ENCODE measurements at regions not wholly inside any gene's neighbourhood (a gene's known extent, or its start where the extent isn't known, plus 50 kb on each side); places are given as distances from the start of the nearest gene placed in this dataset.
"Not testable (repeated sequence)": the region's sequence is repeated elsewhere in the genome, so short reads cannot be mapped to it uniquely, and the experiment has no call there.

GRCh38 chr9:18275313-18275990 is 198.5 kb upstream of the ADAMTSL1 start:
- H3K36me3 ChIP-seq (ENCODE audit: control insufficient read depth in 2 of 2, insufficient read depth in 2 of 2, low read length in 1 of 2): no peaks in the 10 kb centered on the region
- no peak overlapping the region for H3K27ac ChIP-seq (ENCODE audit: low read depth in 2 of 2, low read length in 1 of 2)
- H3K4me1 ChIP-seq (ENCODE audit: control insufficient read depth in 2 of 2, insufficient read depth in 2 of 2, low read length in 1 of 2): no peaks in the 10 kb centered on the region
- 43 to 64% methylated on average over 3 of the region's 3 CpGs for WGBS, 2 donors
- no peaks in the 10 kb centered on the region for H3K9me3 ChIP-seq (ENCODE audit: control insufficient read depth in 2 of 2, insufficient read depth in 1 of 2, low read depth in 1 of 2, low read length in 1 of 2)
- no peaks in the 10 kb centered on the region for H3K27me3 ChIP-seq (ENCODE audit: control insufficient read depth in 1 of 2, insufficient read depth in 2 of 2, low read length in 2 of 2)
- H3K4me3 ChIP-seq (ENCODE audit: low read depth in 1 of 2, low read length in 2 of 2): no peak overlapping the region

GRCh38 chr9:18281291-18281690 is 192.7 kb upstream of the ADAMTSL1 start:
- no peaks in the 10 kb centered on the region for H3K9me3 ChIP-seq (ENCODE audit: control insufficient read depth in 2 of 2, insufficient read depth in 1 of 2, low read depth in 1 of 2, low read length in 1 of 2)
- no peaks in the 10 kb centered on the region for H3K27me3 ChIP-seq (ENCODE audit: control insufficient read depth in 1 of 2, insufficient read depth in 2 of 2, low read length in 2 of 2)
- no peaks in the 10 kb centered on the region for H3K36me3 ChIP-seq (ENCODE audit: control insufficient read depth in 2 of 2, insufficient read depth in 2 of 2, low read length in 1 of 2)
- no peak overlapping the region for H3K27ac ChIP-seq (ENCODE audit: low read depth in 2 of 2, low read length in 1 of 2)
- H3K4me3 ChIP-seq (ENCODE audit: low read depth in 1 of 2, low read length in 2 of 2): no peak overlapping the region
- 91 to 92% methylated on average over 8 of the region's 8 CpGs for WGBS, 2 donors
- no peaks in the 10 kb centered on the region for H3K4me1 ChIP-seq (ENCODE audit: control insufficient read depth in 2 of 2, insufficient read depth in 2 of 2, low read length in 1 of 2)

- no peaks in the 10 kb centered on the region for H3K36me3 ChIP-seq (ENCODE audit: control insufficient read depth in 2 of 2, insufficient read depth in 2 of 2, low read length in 1 of 2)
- H3K27me3 ChIP-seq (ENCODE audit: control insufficient read depth in 1 of 2, insufficient read depth in 2 of 2, low read length in 2 of 2): no peaks in the 10 kb centered on the region
- no peak overlapping the region for H3K27ac ChIP-seq (ENCODE audit: low read depth in 2 of 2, low read length in 1 of 2)
- no peaks in the 10 kb centered on the region for H3K4me1 ChIP-seq (ENCODE audit: control insufficient read depth in 2 of 2, insufficient read depth in 2 of 2, low read length in 1 of 2)
- WGBS, 2 donors: 33 to 46% methylated on average over 1 of the region's 1 CpG
- H3K9me3 ChIP-seq (ENCODE audit: control insufficient read depth in 2 of 2, insufficient read depth in 1 of 2, low read depth in 1 of 2, low read length in 1 of 2): no peaks in the 10 kb centered on the region
- H3K4me3 ChIP-seq (ENCODE audit: low read depth in 1 of 2, low read length in 2 of 2): no peak overlapping the region
These were observed 179.7 kb upstream of the ADAMTSL1 start for GRCh38 chr9:18294229-18294628.

GRCh38 chr9:18296702-18297055 is 177.3 kb upstream of the ADAMTSL1 start:
- Histone ChIP-seq H3K27me3 (ENCODE audit: control insufficient read depth in 1 of 2, insufficient read depth in 2 of 2, low read length in 2 of 2) (no peaks in the 10 kb centered on the region), H3K36me3 (ENCODE audit: control insufficient read depth in 2 of 2, insufficient read depth in 2 of 2, low read length in 1 of 2) (no peaks in the 10 kb centered on the region), H3K27ac (ENCODE audit: low read depth in 2 of 2, low read length in 1 of 2) (no peak overlapping the region), H3K4me3 (ENCODE audit: low read depth in 1 of 2, low read length in 2 of 2) (no peak overlapping the region), H3K9me3 (ENCODE audit: control insufficient read depth in 2 of 2, insufficient read depth in 1 of 2, low read depth in 1 of 2, low read length in 1 of 2) (no peaks in the 10 kb centered on the region), H3K4me1 (ENCODE audit: control insufficient read depth in 2 of 2, insufficient read depth in 2 of 2, low read length in 1 of 2) (no peaks in the 10 kb centered on the region)
- WGBS, 2 donors: 79% methylated on average over 1 of the region's 1 CpG

GRCh38 chr9:18297056-18297841 is 176.7 kb upstream of the ADAMTSL1 start:
- H3K36me3 ChIP-seq (ENCODE audit: control insufficient read depth in 2 of 2, insufficient read depth in 2 of 2, low read length in 1 of 2): no peaks in the 10 kb centered on the region
- no peaks in the 10 kb centered on the region for H3K4me1 ChIP-seq (ENCODE audit: control insufficient read depth in 2 of 2, insufficient read depth in 2 of 2, low read length in 1 of 2)
- H3K27ac ChIP-seq (ENCODE audit: low read depth in 2 of 2, low read length in 1 of 2): no peak overlapping the region
- 25 to 39% methylated on average over 9 of the region's 9 CpGs for WGBS, 2 donors
- H3K4me3 ChIP-seq (ENCODE audit: low read depth in 1 of 2, low read length in 2 of 2): no peak overlapping the region
- H3K27me3 ChIP-seq (ENCODE audit: control insufficient read depth in 1 of 2, insufficient read depth in 2 of 2, low read length in 2 of 2): no peaks in the 10 kb centered on the region
- no peaks in the 10 kb centered on the region for H3K9me3 ChIP-seq (ENCODE audit: control insufficient read depth in 2 of 2, insufficient read depth in 1 of 2, low read depth in 1 of 2, low read length in 1 of 2)

- Histone ChIP-seq H3K4me3 (ENCODE audit: low read depth in 1 of 2, low read length in 2 of 2) (no peak overlapping the region), H3K36me3 (ENCODE audit: control insufficient read depth in 2 of 2, insufficient read depth in 2 of 2, low read length in 1 of 2) (no peaks in the 10 kb centered on the region), H3K4me1 (ENCODE audit: control insufficient read depth in 2 of 2, insufficient read depth in 2 of 2, low read length in 1 of 2) (no peaks in the 10 kb centered on the region), H3K27me3 (ENCODE audit: control insufficient read depth in 1 of 2, insufficient read depth in 2 of 2, low read length in 2 of 2) (no peaks in the 10 kb centered on the region), H3K27ac (ENCODE audit: low read depth in 2 of 2, low read length in 1 of 2) (no peak overlapping the region), H3K9me3 (ENCODE audit: control insufficient read depth in 2 of 2, insufficient read depth in 1 of 2, low read depth in 1 of 2, low read length in 1 of 2) (no peaks in the 10 kb centered on the region)
- WGBS, 2 donors: 83 to 95% methylated on average over 5 of the region's 5 CpGs
These were observed 174.5 kb upstream of the ADAMTSL1 start for GRCh38 chr9:18299449-18299848.

GRCh38 chr9:18305167-18305806 is 168.7 kb upstream of the ADAMTSL1 start:
- H3K4me1 ChIP-seq (ENCODE audit: control insufficient read depth in 2 of 2, insufficient read depth in 2 of 2, low read length in 1 of 2); H3K27me3 ChIP-seq (ENCODE audit: control insufficient read depth in 1 of 2, insufficient read depth in 2 of 2, low read length in 2 of 2); H3K4me3 ChIP-seq (ENCODE audit: low read depth in 1 of 2, low read length in 2 of 2); H3K9me3 ChIP-seq (ENCODE audit: control insufficient read depth in 2 of 2, insufficient read depth in 1 of 2, low read depth in 1 of 2, low read length in 1 of 2); H3K27ac ChIP-seq (ENCODE audit: low read depth in 2 of 2, low read length in 1 of 2); H3K36me3 ChIP-seq (ENCODE audit: control insufficient read depth in 2 of 2, insufficient read depth in 2 of 2, low read length in 1 of 2): not testable (repeated sequence)
- 77 to 83% methylated on average over 10 of the region's 10 CpGs for WGBS, 2 donors

GRCh38 chr9:18314316-18314715 is 159.6 kb upstream of the ADAMTSL1 start:
- peaks cover 4 to 8% of the 10 kb centered on the region in 2 donors for H3K9me3 ChIP-seq (ENCODE audit: control insufficient read depth in 2 of 2, insufficient read depth in 1 of 2, low read depth in 1 of 2, low read length in 1 of 2)
- H3K4me1 ChIP-seq (ENCODE audit: control insufficient read depth in 2 of 2, insufficient read depth in 2 of 2, low read length in 1 of 2): no peaks in the 10 kb centered on the region
- WGBS, 2 donors: 90 to 93% methylated on average over 14 of the region's 14 CpGs
- no peaks in the 10 kb centered on the region for H3K36me3 ChIP-seq (ENCODE audit: control insufficient read depth in 2 of 2, insufficient read depth in 2 of 2, low read length in 1 of 2)
- H3K27ac ChIP-seq (ENCODE audit: low read depth in 2 of 2, low read length in 1 of 2): no peak overlapping the region
- no peak overlapping the region for H3K4me3 ChIP-seq (ENCODE audit: low read depth in 1 of 2, low read length in 2 of 2)
- H3K27me3 ChIP-seq (ENCODE audit: control insufficient read depth in 1 of 2, insufficient read depth in 2 of 2, low read length in 2 of 2): no peaks in the 10 kb centered on the region

GRCh38 chr9:18317896-18318295 is 156.1 kb upstream of the ADAMTSL1 start:
- H3K9me3 ChIP-seq (ENCODE audit: control insufficient read depth in 2 of 2, insufficient read depth in 1 of 2, low read depth in 1 of 2, low read length in 1 of 2): peaks cover 4 to 8% of the 10 kb centered on the region in 2 donors
- WGBS, 2 donors: 83 to 93% methylated on average over 1 of the region's 1 CpG
- H3K4me3 ChIP-seq (ENCODE audit: low read depth in 1 of 2, low read length in 2 of 2): no peak overlapping the region
- H3K36me3 ChIP-seq (ENCODE audit: control insufficient read depth in 2 of 2, insufficient read depth in 2 of 2, low read length in 1 of 2): no peaks in the 10 kb centered on the region
- no peaks in the 10 kb centered on the region for H3K27me3 ChIP-seq (ENCODE audit: control insufficient read depth in 1 of 2, insufficient read depth in 2 of 2, low read length in 2 of 2)
- H3K27ac ChIP-seq (ENCODE audit: low read depth in 2 of 2, low read length in 1 of 2): no peak overlapping the region
- H3K4me1 ChIP-seq (ENCODE audit: control insufficient read depth in 2 of 2, insufficient read depth in 2 of 2, low read length in 1 of 2): no peaks in the 10 kb centered on the region

Measured in esophagus (tissue), 2 donors.